ENCODE measurements at regions not wholly inside any gene's neighbourhood (a gene's known extent, or its start where the extent isn't known, plus 50 kb on each side); places are given as distances from the start of the nearest gene placed in this dataset.

DNA sequence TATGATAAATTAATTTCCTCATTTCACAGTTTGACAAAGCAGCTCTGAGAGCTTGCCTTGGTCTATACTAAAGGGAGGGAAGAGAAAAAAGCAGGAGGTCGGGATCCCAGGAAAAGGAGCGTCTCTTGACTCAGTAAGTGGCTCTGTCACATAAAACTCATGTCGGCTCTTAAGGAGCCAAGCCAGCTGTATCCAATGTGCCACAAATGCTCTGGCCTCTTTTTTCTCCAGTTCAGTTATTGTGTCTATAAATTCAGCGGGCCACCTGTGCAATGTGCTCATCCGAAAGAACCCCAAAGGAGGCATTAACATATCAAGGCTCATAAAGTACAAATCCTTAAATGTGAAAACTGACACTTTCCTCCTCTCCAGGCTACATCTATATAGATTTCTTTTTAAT lies 337.7 kb upstream of the FAM241A start:
- no peaks in the 10 kb centered on the region for H3K4me1 ChIP-seq (ENCODE audit: low read depth, poor library complexity, severe bottlenecking)
- no peaks in the 10 kb centered on the region for H3K27me3 ChIP-seq (ENCODE audit: insufficient read depth, low read depth)
- no peaks in the 10 kb centered on the region for H3K79me2 ChIP-seq (ENCODE audit: insufficient read depth, low read depth)
- H3K27ac ChIP-seq, result no peak overlapping the region
- no peaks in the 10 kb centered on the region for H4K20me1 ChIP-seq (ENCODE audit: insufficient read depth)
- H2AFZ ChIP-seq (ENCODE audit: low read depth), result no peak overlapping the region
- no peaks in the 10 kb centered on the region for H3K36me3 ChIP-seq (ENCODE audit: insufficient read depth)
- no peak overlapping the region for H3K4me3 ChIP-seq (IDR thresholded peaks at IDR 0.05; ENCODE audit: insufficient read depth, low read depth, low read length)
- TF ChIP-seq CTCF (conservative IDR thresholded peaks at IDR 0.05; ENCODE audit: low read depth, low read length), result no peak
- no peak overlapping the region for H3K9ac ChIP-seq
- no peak overlapping the region for H3K4me2 ChIP-seq

GRCh38 chr4:111808174-111808573 lies 337.1 kb upstream of the FAM241A start:
- no peaks in the 10 kb centered on the region for H4K20me1 ChIP-seq (ENCODE audit: insufficient read depth)
- TF ChIP-seq CTCF (conservative IDR thresholded peaks at IDR 0.05; ENCODE audit: low read depth, low read length), result no peak
- H3K79me2 ChIP-seq (ENCODE audit: insufficient read depth, low read depth), result no peaks in the 10 kb centered on the region
- no peaks in the 10 kb centered on the region for H3K4me1 ChIP-seq (ENCODE audit: low read depth, poor library complexity, severe bottlenecking)
- H3K36me3 ChIP-seq (ENCODE audit: insufficient read depth), result no peaks in the 10 kb centered on the region
- no peaks in the 10 kb centered on the region for H3K27me3 ChIP-seq (ENCODE audit: insufficient read depth, low read depth)
- H2AFZ ChIP-seq (ENCODE audit: low read depth), result no peak overlapping the region
- H3K4me2 ChIP-seq, result no peak overlapping the region
- H3K27ac ChIP-seq, result no peak overlapping the region
- H3K4me3 ChIP-seq (IDR thresholded peaks at IDR 0.05; ENCODE audit: insufficient read depth, low read depth, low read length), result no peak overlapping the region
- no peak overlapping the region for H3K9ac ChIP-seq

GRCh38 chr4:111811661-111812060 lies 333.6 kb upstream of the FAM241A start:
- no peak overlapping the region for H2AFZ ChIP-seq (ENCODE audit: low read depth)
- H3K36me3 ChIP-seq (ENCODE audit: insufficient read depth), result no peaks in the 10 kb centered on the region
- no peak overlapping the region for H3K4me2 ChIP-seq
- H3K4me3 ChIP-seq (IDR thresholded peaks at IDR 0.05; ENCODE audit: insufficient read depth, low read depth, low read length), result no peak overlapping the region
- no peaks in the 10 kb centered on the region for H3K27me3 ChIP-seq (ENCODE audit: insufficient read depth, low read depth)
- no peaks in the 10 kb centered on the region for H4K20me1 ChIP-seq (ENCODE audit: insufficient read depth)
- no peaks in the 10 kb centered on the region for H3K4me1 ChIP-seq (ENCODE audit: low read depth, poor library complexity, severe bottlenecking)
- H3K79me2 ChIP-seq (ENCODE audit: insufficient read depth, low read depth), result no peaks in the 10 kb centered on the region
- no peak overlapping the region for H3K27ac ChIP-seq
- H3K9ac ChIP-seq, result no peak overlapping the region
- TF ChIP-seq CTCF (conservative IDR thresholded peaks at IDR 0.05; ENCODE audit: low read depth, low read length), result no peak

- Histone ChIP-seq H3K9ac (no peak overlapping the region), H2AFZ (ENCODE audit: low read depth) (no peak overlapping the region), H3K4me1 (ENCODE audit: low read depth, poor library complexity, severe bottlenecking) (no peaks in the 10 kb centered on the region), H3K27ac (no peak overlapping the region), H4K20me1 (ENCODE audit: insufficient read depth) (no peaks in the 10 kb centered on the region), H3K4me2 (no peak overlapping the region), H3K27me3 (ENCODE audit: insufficient read depth, low read depth) (no peaks in the 10 kb centered on the region), H3K4me3 (IDR thresholded peaks at IDR 0.05; ENCODE audit: insufficient read depth, low read depth, low read length) (no peak overlapping the region), H3K36me3 (ENCODE audit: insufficient read depth) (no peaks in the 10 kb centered on the region), H3K79me2 (ENCODE audit: insufficient read depth, low read depth) (no peaks in the 10 kb centered on the region)
- TF ChIP-seq CTCF (conservative IDR thresholded peaks at IDR 0.05; ENCODE audit: low read depth, low read length), result no peak
Observed at GRCh38 chr4:111812114-111812513, 333.1 kb upstream of the FAM241A start.

- no peaks in the 10 kb centered on the region for H4K20me1 ChIP-seq (ENCODE audit: insufficient read depth)
- no peaks in the 10 kb centered on the region for H3K36me3 ChIP-seq (ENCODE audit: insufficient read depth)
- no peak overlapping the region for H2AFZ ChIP-seq (ENCODE audit: low read depth)
- H3K79me2 ChIP-seq (ENCODE audit: insufficient read depth, low read depth), result no peaks in the 10 kb centered on the region
- no peaks in the 10 kb centered on the region for H3K27me3 ChIP-seq (ENCODE audit: insufficient read depth, low read depth)
- H3K27ac ChIP-seq, result no peak overlapping the region
- no peak overlapping the region for H3K4me3 ChIP-seq (IDR thresholded peaks at IDR 0.05; ENCODE audit: insufficient read depth, low read depth, low read length)
- no peaks in the 10 kb centered on the region for H3K4me1 ChIP-seq (ENCODE audit: low read depth, poor library complexity, severe bottlenecking)
- no peak overlapping the region for H3K4me2 ChIP-seq
- H3K9ac ChIP-seq, result no peak overlapping the region
- no peak for TF ChIP-seq CTCF (conservative IDR thresholded peaks at IDR 0.05; ENCODE audit: low read depth, low read length)
Observed at GRCh38 chr4:111812760-111813159, 332.5 kb upstream of the FAM241A start.
